GM23338 (cell line): ENCODE measurements at regions not wholly inside any gene's neighbourhood (a gene's known extent, or its start where the extent isn't known, plus 50 kb on each side); places are given as distances from the start of the nearest gene placed in this dataset.

Experiments used
- ATAC-seq: fragments of 200-7000 bp; cut with Tn5 transposase; 3 replicates; pipeline ENCODE4 v1.9.1; 2020
- DNase-seq: peaks from one replicate; pipeline ENCODE4 v3.0.0-alpha.2; 2015; ENCODE audit warnings: low spot score
- H2AFZ ChIP-seq: fragments of 200-600 bp; sonication (generic); 2 replicates; pipeline ENCODE4 v1.8.0; 2016; ENCODE audit warnings: antibody characterized with exemption, mild to moderate bottlenecking, moderate library complexity
- H3F3A ChIP-seq: fragments of 200-600 bp; sonication (generic); replicated peaks from 2 replicates; pipeline ENCODE4 v1.8.0; 2017; ENCODE audit warnings: antibody characterized with exemption, mixed run types, low read depth
- H3K27ac ChIP-seq: fragments of 200-600 bp; sonication (generic); 2 replicates; pipeline ENCODE4 v1.6.1; 2016; ENCODE audit warnings: low read depth
- H3K27me3 ChIP-seq: fragments of 200-600 bp; sonication (generic); 2 replicates; pipeline ENCODE4 v1.8.0; 2016; ENCODE audit warnings: mild to moderate bottlenecking, mixed run types, moderate library complexity; ENCODE audit not compliant: insufficient read depth
- H3K36me3 ChIP-seq: fragments of 200-600 bp; sonication (generic); 2 replicates; pipeline ENCODE4 v1.8.0; 2016; ENCODE audit warnings: mild to moderate bottlenecking; ENCODE audit not compliant: insufficient read depth
- H3K4me1 ChIP-seq: fragments of 200-600 bp; sonication (generic); 2 replicates; pipeline ENCODE4 v1.8.0; 2016; ENCODE audit warnings: mild to moderate bottlenecking, moderate library complexity; ENCODE audit not compliant: insufficient read depth
- H3K4me2 ChIP-seq: fragments of 200-600 bp; sonication (generic); 2 replicates; pipeline ENCODE4 v1.7.1; 2017; ENCODE audit warnings: mixed run types
- H3K4me3 ChIP-seq: fragments of 200-600 bp; sonication (generic); 2 replicates; pipeline ENCODE4 v1.6.1; 2016; ENCODE audit warnings: mixed run types
- H3K79me2 ChIP-seq: fragments of 200-600 bp; sonication (generic); replicated peaks from 2 replicates; pipeline ENCODE4 v1.8.0; 2017; ENCODE audit warnings: mild to moderate bottlenecking; ENCODE audit not compliant: insufficient read depth
- H3K9me2 ChIP-seq: fragments of 200-600 bp; sonication (generic); 2 replicates; pipeline ENCODE4 v1.8.0; 2017; ENCODE audit not compliant: insufficient read depth
- H4K20me1 ChIP-seq: fragments of 200-600 bp; sonication (generic); replicated peaks from 2 replicates; pipeline ENCODE4 v1.8.0; 2017; ENCODE audit warnings: mild to moderate bottlenecking; ENCODE audit not compliant: insufficient read depth
- H3K27ac Mint-ChIP-seq: 2 replicates; pipeline ENCODE4 v1.8.0; 2020; ENCODE audit warnings: inconsistent platforms, mild to moderate bottlenecking, moderate library complexity, mixed read lengths
- H3K27me3 Mint-ChIP-seq: 3 replicates; pipeline ENCODE4 v1.8.0; 2022; ENCODE audit warnings: low read depth, mild to moderate bottlenecking, moderate library complexity, mixed read lengths, inconsistent platforms; ENCODE audit not compliant: insufficient read depth, poor library complexity
- H3K36me3 Mint-ChIP-seq: 3 replicates; pipeline ENCODE4 v1.8.0; 2021; ENCODE audit warnings: low read depth, mild to moderate bottlenecking, inconsistent platforms, moderate library complexity, mixed read lengths
- H3K4me1 Mint-ChIP-seq: 3 replicates; pipeline ENCODE4 v1.8.0; 2020; ENCODE audit warnings: mild to moderate bottlenecking, inconsistent platforms, mixed read lengths
- H3K4me3 Mint-ChIP-seq: 3 replicates; pipeline ENCODE4 v1.8.0; 2021; ENCODE audit warnings: moderate library complexity, mild to moderate bottlenecking, inconsistent platforms, mixed read lengths
- H3K9me3 Mint-ChIP-seq: 3 replicates; pipeline ENCODE4 v1.8.0; 2020; ENCODE audit warnings: moderate library complexity, mild to moderate bottlenecking, inconsistent platforms, mixed read lengths
- CREB1 ChIP-seq: fragments of 250-450 bp; sonication (Bioruptor Pico); IDR thresholded peaks from 2 replicates; pipeline ENCODE4 v1.5.0; 2020; ENCODE audit warnings: low read depth, mild to moderate bottlenecking, moderate library complexity
- ETS1 ChIP-seq: IDR thresholded peaks from 2 replicates; pipeline ENCODE4 v1.6.1; 2016; ENCODE audit warnings: antibody characterized with exemption
- EZH2 ChIP-seq: fragments of 200-600 bp; sonication (generic); IDR thresholded peaks from one replicate; pipeline ENCODE4 v1.8.0; 2017; ENCODE audit warnings: antibody characterized with exemption, mild to moderate bottlenecking, low read depth; ENCODE audit not compliant: unreplicated experiment
- EZH2phosphoT487 ChIP-seq: fragments of 200-600 bp; sonication (generic); IDR thresholded peaks from one replicate; pipeline ENCODE4 v1.8.1; 2018; ENCODE audit warnings: antibody characterized with exemption; ENCODE audit not compliant: unreplicated experiment
- JUNB ChIP-seq: IDR thresholded peaks from one replicate; pipeline ENCODE4 v1.6.1; 2016; ENCODE audit warnings: antibody characterized with exemption; ENCODE audit not compliant: unreplicated experiment
- NANOG ChIP-seq: IDR thresholded peaks from 2 replicates; pipeline ENCODE4 v1.6.1; 2016; ENCODE audit warnings: antibody characterized with exemption, borderline replicate concordance
- POLR2AphosphoS5 ChIP-seq: IDR thresholded peaks from 2 replicates; pipeline ENCODE4 v1.6.1; 2016; ENCODE audit warnings: antibody characterized with exemption, low read depth
- REST ChIP-seq: IDR thresholded peaks from one replicate; pipeline ENCODE4 v1.6.1; 2018; ENCODE audit warnings: antibody characterized with exemption; ENCODE audit not compliant: unreplicated experiment
- STAT1 ChIP-seq: IDR thresholded peaks from one replicate; pipeline ENCODE4 v1.6.1; 2016; ENCODE audit warnings: antibody characterized with exemption; ENCODE audit not compliant: unreplicated experiment
- ZNF114 ChIP-seq: fragments of 250-450 bp; sonication (Bioruptor Pico); IDR thresholded peaks from 2 replicates; pipeline ENCODE4 v1.5.0; 2020; ENCODE audit warnings: mild to moderate bottlenecking, moderate library complexity
- ZNF331 ChIP-seq: fragments of 250-450 bp; sonication (Bioruptor Pico); IDR thresholded peaks from 2 replicates; pipeline ENCODE4 v1.5.0; 2020; ENCODE audit warnings: low read depth, mild to moderate bottlenecking, moderate library complexity
- TF ChIP-seq, protein P1 (sequence below), 2 experiments: fragments of 200-600 bp in 1 of 2; sonication (generic) in 1 of 2; conservative IDR thresholded peaks; 2 replicates each; pipeline versions ENCODE4 v1.5.1 to v1.6.1; 2016 to 2017; ENCODE audit warnings: antibody characterized with exemption in 2 of 2, low read depth in 2 of 2, mild to moderate bottlenecking in 2 of 2, moderate library complexity in 1 of 2
- TF ChIP-seq, protein P2 (sequence below): fragments of 250-450 bp; sonication (Bioruptor Pico); IDR thresholded peaks from 2 replicates; pipeline ENCODE4 v1.5.0; 2020; ENCODE audit warnings: mild to moderate bottlenecking, moderate library complexity

DNA sequence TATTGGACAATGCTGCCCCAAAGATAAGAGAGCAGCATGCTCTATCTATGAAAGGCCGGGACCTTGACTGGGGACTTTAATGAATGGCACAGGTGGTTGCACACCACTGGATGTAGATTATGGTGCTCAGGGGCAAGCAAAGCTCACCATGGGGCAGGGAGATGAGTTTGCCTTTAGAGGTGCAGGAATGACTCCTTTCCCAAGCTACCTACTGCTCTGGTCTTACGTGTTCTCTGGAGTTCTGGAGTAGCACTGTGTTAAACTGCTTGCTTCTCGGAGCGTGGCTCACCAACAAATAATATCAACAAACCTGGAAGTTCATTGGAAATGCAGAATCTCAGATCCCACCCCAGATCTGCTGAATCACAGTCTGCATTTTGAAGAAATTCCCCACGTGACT is 445.3 kb downstream of the RPS24 start:
- no peak for TF ChIP-seq CREB1 (CRISPR knock-in tag)
- TF ChIP-seq ZNF114 (CRISPR knock-in tag): no peak
- no peak for TF ChIP-seq REST
- TF ChIP-seq ZNF331 (CRISPR knock-in tag): no peak
- no peak for TF ChIP-seq EZH2phosphoT487
- no peak for TF ChIP-seq EZH2
- no peak for TF ChIP-seq JUNB
- no peak for TF ChIP-seq ETS1
- no peak for TF ChIP-seq NANOG
- no peak for TF ChIP-seq STAT1
- TF ChIP-seq, protein P1, sequence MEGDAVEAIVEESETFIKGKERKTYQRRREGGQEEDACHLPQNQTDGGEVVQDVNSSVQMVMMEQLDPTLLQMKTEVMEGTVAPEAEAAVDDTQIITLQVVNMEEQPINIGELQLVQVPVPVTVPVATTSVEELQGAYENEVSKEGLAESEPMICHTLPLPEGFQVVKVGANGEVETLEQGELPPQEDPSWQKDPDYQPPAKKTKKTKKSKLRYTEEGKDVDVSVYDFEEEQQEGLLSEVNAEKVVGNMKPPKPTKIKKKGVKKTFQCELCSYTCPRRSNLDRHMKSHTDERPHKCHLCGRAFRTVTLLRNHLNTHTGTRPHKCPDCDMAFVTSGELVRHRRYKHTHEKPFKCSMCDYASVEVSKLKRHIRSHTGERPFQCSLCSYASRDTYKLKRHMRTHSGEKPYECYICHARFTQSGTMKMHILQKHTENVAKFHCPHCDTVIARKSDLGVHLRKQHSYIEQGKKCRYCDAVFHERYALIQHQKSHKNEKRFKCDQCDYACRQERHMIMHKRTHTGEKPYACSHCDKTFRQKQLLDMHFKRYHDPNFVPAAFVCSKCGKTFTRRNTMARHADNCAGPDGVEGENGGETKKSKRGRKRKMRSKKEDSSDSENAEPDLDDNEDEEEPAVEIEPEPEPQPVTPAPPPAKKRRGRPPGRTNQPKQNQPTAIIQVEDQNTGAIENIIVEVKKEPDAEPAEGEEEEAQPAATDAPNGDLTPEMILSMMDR (conservative IDR thresholded peaks at IDR 0.05; ENCODE audit: low read depth in 2 of 2): no peak
- TF ChIP-seq, protein P2, sequence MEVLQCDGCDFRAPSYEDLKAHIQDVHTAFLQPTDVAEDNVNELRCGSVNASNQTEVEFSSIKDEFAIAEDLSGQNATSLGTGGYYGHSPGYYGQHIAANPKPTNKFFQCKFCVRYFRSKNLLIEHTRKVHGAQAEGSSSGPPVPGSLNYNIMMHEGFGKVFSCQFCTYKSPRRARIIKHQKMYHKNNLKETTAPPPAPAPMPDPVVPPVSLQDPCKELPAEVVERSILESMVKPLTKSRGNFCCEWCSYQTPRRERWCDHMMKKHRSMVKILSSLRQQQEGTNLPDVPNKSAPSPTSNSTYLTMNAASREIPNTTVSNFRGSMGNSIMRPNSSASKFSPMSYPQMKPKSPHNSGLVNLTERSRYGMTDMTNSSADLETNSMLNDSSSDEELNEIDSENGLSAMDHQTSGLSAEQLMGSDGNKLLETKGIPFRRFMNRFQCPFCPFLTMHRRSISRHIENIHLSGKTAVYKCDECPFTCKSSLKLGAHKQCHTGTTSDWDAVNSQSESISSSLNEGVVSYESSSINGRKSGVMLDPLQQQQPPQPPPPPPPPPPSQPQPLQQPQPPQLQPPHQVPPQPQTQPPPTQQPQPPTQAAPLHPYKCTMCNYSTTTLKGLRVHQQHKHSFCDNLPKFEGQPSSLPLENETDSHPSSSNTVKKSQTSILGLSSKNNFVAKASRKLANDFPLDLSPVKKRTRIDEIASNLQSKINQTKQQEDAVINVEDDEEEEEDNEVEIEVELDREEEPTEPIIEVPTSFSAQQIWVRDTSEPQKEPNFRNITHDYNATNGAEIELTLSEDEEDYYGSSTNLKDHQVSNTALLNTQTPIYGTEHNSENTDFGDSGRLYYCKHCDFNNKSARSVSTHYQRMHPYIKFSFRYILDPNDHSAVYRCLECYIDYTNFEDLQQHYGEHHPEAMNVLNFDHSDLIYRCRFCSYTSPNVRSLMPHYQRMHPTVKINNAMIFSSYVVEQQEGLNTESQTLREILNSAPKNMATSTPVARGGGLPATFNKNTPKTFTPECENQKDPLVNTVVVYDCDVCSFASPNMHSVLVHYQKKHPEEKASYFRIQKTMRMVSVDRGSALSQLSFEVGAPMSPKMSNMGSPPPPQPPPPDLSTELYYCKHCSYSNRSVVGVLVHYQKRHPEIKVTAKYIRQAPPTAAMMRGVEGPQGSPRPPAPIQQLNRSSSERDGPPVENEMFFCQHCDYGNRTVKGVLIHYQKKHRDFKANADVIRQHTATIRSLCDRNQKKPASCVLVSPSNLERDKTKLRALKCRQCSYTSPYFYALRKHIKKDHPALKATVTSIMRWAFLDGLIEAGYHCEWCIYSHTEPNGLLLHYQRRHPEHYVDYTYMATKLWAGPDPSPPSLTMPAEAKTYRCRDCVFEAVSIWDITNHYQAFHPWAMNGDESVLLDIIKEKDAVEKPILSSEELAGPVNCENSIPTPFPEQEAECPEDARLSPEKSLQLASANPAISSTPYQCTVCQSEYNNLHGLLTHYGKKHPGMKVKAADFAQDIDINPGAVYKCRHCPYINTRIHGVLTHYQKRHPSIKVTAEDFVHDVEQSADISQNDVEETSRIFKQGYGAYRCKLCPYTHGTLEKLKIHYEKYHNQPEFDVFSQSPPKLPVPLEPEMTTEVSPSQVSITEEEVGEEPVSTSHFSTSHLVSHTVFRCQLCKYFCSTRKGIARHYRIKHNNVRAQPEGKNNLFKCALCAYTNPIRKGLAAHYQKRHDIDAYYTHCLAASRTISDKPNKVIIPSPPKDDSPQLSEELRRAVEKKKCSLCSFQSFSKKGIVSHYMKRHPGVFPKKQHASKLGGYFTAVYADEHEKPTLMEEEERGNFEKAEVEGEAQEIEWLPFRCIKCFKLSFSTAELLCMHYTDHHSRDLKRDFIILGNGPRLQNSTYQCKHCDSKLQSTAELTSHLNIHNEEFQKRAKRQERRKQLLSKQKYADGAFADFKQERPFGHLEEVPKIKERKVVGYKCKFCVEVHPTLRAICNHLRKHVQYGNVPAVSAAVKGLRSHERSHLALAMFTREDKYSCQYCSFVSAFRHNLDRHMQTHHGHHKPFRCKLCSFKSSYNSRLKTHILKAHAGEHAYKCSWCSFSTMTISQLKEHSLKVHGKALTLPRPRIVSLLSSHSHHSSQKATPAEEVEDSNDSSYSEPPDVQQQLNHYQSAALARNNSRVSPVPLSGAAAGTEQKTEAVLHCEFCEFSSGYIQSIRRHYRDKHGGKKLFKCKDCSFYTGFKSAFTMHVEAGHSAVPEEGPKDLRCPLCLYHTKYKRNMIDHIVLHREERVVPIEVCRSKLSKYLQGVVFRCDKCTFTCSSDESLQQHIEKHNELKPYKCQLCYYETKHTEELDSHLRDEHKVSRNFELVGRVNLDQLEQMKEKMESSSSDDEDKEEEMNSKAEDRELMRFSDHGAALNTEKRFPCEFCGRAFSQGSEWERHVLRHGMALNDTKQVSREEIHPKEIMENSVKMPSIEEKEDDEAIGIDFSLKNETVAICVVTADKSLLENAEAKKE (CRISPR knock-in tag): no peak
- no peak for TF ChIP-seq POLR2AphosphoS5
- Histone ChIP-seq H2AFZ (no peak overlapping the region), H3K79me2 (no peaks in the 10 kb centered on the region), H3K27me3 (no peaks in the 10 kb centered on the region), H3F3A (no peaks in the 10 kb centered on the region), H3K36me3 (no peaks in the 10 kb centered on the region), H3K4me1 (no peaks in the 10 kb centered on the region), H3K27ac (no peak overlapping the region), H3K4me2 (no peak overlapping the region), H4K20me1 (no peaks in the 10 kb centered on the region), H3K4me3 (no peak overlapping the region), H3K9me2 (peaks cover 6% of the 10 kb centered on the region; the same call in 1 of the 2 replicates)
- H3K9me3 Mint-ChIP-seq: no peaks in the 10 kb centered on the region
- H3K36me3 Mint-ChIP-seq: no peaks in the 10 kb centered on the region
- H3K27ac Mint-ChIP-seq: no peak overlapping the region
- ATAC-seq (no peak), DNase-seq (no peak)
- no peaks in the 10 kb centered on the region for H3K4me1 Mint-ChIP-seq
- H3K4me3 Mint-ChIP-seq: no peak overlapping the region
- H3K27me3 Mint-ChIP-seq: peaks cover 3% of the 10 kb centered on the region
